NT2/D1 (cell line): ENCODE measurements at regions not wholly inside any gene's neighbourhood (a gene's known extent, or its start where the extent isn't known, plus 50 kb on each side); places are given as distances from the start of the nearest gene placed in this dataset.

Source experiments
- YY1 ChIP-seq: IDR thresholded peaks from 2 replicates; pipeline ENCODE4 v1.6.1; 2011; ENCODE audit not compliant: insufficient read length, insufficient read depth
- ZNF274 ChIP-seq: IDR thresholded peaks from 2 replicates; pipeline ENCODE4 v1.6.1; 2011; ENCODE audit warnings: mild to moderate bottlenecking, low read depth, low read length

DNA sequence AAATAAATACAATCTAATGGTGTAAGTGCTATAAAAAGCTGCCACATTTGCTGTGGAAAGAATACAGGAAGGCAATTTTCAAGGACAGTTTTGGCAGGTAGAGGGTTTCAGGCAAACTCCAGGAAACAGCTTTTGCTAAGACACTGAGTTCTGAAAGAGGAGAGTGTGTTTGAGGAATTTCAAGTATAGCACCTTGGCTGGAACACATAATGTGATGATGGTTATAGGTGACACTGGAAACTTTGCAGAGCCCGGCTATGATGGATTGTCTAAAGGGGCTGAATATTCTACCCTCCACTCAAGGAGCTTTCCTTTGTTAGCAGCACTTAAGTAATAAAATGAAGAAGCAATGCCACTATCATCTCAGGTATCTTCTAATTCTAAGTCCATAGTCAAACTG lies 209.4 kb upstream of the TGFBR2 start:
- TF ChIP-seq ZNF274 (no peak), YY1 (no peak)
